ENCODE measurements at regions not wholly inside any gene's neighbourhood (a gene's known extent, or its start where the extent isn't known, plus 50 kb on each side); places are given as distances from the start of the nearest gene placed in this dataset.
"Not testable (repeated sequence)": the region's sequence is repeated elsewhere in the genome, so short reads cannot be mapped to it uniquely, and the experiment has no call there.

DNA sequence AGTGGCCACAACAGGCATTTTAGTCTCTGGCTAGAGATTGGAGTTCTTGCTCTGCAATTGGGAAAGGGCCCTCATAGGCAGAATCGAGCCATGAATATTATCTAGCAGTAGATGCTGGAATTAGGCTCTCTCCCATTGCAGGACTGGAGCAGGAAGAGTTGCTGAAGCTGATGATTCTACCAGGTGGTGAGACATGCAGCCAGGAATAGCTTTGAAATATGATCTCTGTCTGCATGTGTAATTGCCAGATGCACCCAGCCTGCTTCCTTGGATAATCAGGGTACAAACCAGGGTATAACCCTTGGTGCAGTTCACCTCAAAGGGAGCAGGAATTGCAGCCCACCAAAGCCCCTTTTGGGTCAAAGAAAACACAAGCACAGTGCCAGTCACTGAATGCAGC is 211.4 kb upstream of the FTMT start:
- Histone ChIP-seq H3K4me1 (no peaks in the 10 kb centered on the region), H3K27me3 (ENCODE audit: insufficient read depth in 3 of 3, low read length in 2 of 3) (no peaks in the 10 kb centered on the region), H3K9me3 (no peaks in the 10 kb centered on the region), H3K4me3 (no peak overlapping the region), H3K36me3 (ENCODE audit: insufficient read depth in 1 of 2, low read depth in 1 of 2) (no peaks in the 10 kb centered on the region), H3K27ac (no peak overlapping the region)
- ATAC-seq (peak; percentile 84 to 99 (median 98)), DNase-seq (peak in 1 of 2 donors; percentile 23)
- intact Hi-C loops (cut with DNase I) = no loop called here
- 24 to 45% (median 35%) methylated on average over 1 of the region's 1 CpG for WGBS, 3 donors
- TF ChIP-seq, protein P1, sequence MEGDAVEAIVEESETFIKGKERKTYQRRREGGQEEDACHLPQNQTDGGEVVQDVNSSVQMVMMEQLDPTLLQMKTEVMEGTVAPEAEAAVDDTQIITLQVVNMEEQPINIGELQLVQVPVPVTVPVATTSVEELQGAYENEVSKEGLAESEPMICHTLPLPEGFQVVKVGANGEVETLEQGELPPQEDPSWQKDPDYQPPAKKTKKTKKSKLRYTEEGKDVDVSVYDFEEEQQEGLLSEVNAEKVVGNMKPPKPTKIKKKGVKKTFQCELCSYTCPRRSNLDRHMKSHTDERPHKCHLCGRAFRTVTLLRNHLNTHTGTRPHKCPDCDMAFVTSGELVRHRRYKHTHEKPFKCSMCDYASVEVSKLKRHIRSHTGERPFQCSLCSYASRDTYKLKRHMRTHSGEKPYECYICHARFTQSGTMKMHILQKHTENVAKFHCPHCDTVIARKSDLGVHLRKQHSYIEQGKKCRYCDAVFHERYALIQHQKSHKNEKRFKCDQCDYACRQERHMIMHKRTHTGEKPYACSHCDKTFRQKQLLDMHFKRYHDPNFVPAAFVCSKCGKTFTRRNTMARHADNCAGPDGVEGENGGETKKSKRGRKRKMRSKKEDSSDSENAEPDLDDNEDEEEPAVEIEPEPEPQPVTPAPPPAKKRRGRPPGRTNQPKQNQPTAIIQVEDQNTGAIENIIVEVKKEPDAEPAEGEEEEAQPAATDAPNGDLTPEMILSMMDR (IDR thresholded peaks at IDR 0.05) = no peak

DNA sequence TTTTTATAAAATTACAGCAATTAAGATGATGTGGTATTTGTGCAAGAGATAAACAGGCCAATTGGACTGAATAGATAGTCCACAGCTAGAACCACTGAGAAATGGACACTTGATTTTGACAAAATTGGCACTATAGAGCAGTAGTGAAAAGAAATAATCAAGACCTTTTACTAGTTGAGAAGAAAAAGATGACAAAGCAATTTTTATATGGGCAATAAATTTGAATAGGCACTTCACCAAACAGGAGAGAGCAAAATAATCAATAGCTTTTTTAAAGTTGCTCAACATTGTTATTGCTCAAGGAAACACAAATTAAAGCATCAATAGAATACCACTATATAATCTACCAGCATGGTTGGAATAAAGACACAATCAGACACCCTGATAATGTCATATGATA is 193.5 kb upstream of the FTMT start:
- no peaks in the 10 kb centered on the region for H3K36me3 ChIP-seq (ENCODE audit: insufficient read depth in 1 of 2, low read depth in 1 of 2)
- no peak for ATAC-seq

DNA sequence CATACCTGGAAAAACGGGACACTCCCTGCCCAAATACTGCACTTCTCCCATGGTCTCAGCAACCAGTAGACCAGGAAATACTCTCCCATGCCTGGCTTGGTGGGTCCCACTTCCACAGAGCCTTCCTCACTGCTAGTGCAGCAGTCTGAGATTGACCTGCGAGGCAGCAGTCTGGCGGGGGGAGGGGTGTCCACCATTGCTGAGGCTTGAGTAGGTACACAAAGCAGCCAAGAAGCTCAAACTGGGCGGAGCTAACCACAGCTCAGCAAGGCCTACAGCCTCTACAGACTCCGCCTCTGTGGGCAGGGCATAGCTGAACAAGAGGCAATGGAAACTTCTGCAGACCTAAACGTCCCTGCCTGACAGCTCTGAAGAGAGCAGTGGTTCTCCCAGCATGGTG is 191.5 kb upstream of the FTMT start:
- intact Hi-C loops (cut with DNase I) = no loop called here
- Histone ChIP-seq H3K4me3 (no peak overlapping the region), H3K36me3 (ENCODE audit: insufficient read depth in 1 of 2, low read depth in 1 of 2) (no peaks in the 10 kb centered on the region), H3K27ac (no peak overlapping the region), H3K27me3 (ENCODE audit: insufficient read depth in 3 of 3, low read length in 2 of 3) (no peaks in the 10 kb centered on the region), H3K9me3 (no peaks in the 10 kb centered on the region), H3K4me1 (no peaks in the 10 kb centered on the region)
- TF ChIP-seq, protein P1 (IDR thresholded peaks at IDR 0.05) = no peak
- WGBS, 3 donors = 82 to 84% (median 83%) methylated on average over 6 of the region's 6 CpGs
- ATAC-seq (no peak), DNase-seq (no peak)

More for the DNA sequence above, 193.5 kb upstream of the FTMT start:
- Histone ChIP-seq H3K27ac (no peak overlapping the region), H3K9me3 (no peaks in the 10 kb centered on the region), H3K4me3 (no peak overlapping the region), H3K27me3 (ENCODE audit: insufficient read depth in 3 of 3, low read length in 2 of 3) (no peaks in the 10 kb centered on the region), H3K4me1 (no peaks in the 10 kb centered on the region)
- intact Hi-C loops (cut with DNase I) = loop anchor here in 1 of 2 donors (10.0 kb wide), 1 partner anchor 237 kb away; no protein-coding TSS in a partner anchor
- DNase-seq = no peak
- TF ChIP-seq, protein P1 (IDR thresholded peaks at IDR 0.05) = no peak

DNA sequence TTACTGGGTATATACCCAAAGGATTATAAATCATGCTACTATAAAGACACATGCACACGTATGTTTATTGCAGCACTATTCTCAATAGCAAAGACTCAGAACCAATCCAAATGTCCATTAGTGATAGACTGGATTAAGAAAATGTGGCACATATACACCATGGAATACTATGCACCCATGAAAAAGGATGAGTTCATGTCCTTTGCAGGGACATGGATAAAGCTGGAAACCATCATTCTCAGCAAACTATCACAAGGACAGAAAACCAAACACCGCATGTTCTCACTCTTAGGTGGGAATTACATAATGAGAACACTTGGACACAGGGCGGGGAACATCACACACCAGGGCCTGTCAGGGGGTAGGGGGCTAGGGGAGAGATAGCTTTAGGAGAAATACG is 186.1 kb upstream of the FTMT start:
- H3K9me3 ChIP-seq; H3K36me3 ChIP-seq (ENCODE audit: insufficient read depth in 1 of 2, low read depth in 1 of 2); H3K4me1 ChIP-seq; DNase-seq; H3K27me3 ChIP-seq (ENCODE audit: insufficient read depth in 3 of 3, low read length in 2 of 3); H3K27ac ChIP-seq; H3K4me3 ChIP-seq; ATAC-seq; intact Hi-C loops (cut with DNase I): not testable (repeated sequence)
- 92 to 94% (median 93%) methylated on average over 4 of the region's 4 CpGs for WGBS, 3 donors

DNA sequence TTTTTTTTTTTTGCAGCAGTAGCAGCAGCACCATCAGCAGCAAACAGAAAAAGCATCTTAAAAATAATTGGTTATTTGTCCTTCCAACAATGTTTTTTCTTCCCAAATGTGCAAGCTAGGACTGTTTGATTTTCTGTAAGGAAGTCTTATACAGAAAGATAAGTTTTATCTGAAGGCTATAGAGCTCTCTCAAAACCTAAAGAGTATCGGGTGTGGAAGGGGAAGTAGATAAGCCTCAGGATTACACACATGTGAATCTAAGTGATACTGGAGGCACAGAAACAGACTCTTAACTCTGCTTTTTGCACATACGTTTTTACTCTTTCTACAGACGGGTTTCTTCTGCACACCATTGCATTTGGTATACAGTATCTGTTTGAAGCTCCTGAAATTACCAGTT is 184.4 kb upstream of the FTMT start:
- Histone ChIP-seq H3K9me3 (peaks cover 4% of the 10 kb centered on the region), H3K36me3 (ENCODE audit: insufficient read depth in 1 of 2, low read depth in 1 of 2) (no peaks in the 10 kb centered on the region), H3K27ac (no peak overlapping the region), H3K4me3 (no peak overlapping the region), H3K27me3 (ENCODE audit: insufficient read depth in 3 of 3, low read length in 2 of 3) (no peaks in the 10 kb centered on the region), H3K4me1 (no peaks in the 10 kb centered on the region)
- DNase-seq (no peak), ATAC-seq (no peak)
- TF ChIP-seq, protein P1 (IDR thresholded peaks at IDR 0.05) = no peak
- WGBS, 3 donors = 71 to 80% (median 76%) methylated on average over 3 of the region's 3 CpGs
- intact Hi-C loops (cut with DNase I) = no loop called here

Measured in psoas muscle (tissue), 7 donors.